ENCODE measurements at regions not wholly inside any gene's neighbourhood (a gene's known extent, or its start where the extent isn't known, plus 50 kb on each side); places are given as distances from the start of the nearest gene placed in this dataset.

GRCh38 chr14:49999826-50000379 is 107.0 kb downstream of the ARF6 start:
- no peak for DNase-seq

GRCh38 chr14:50000380-50001150 is 107.7 kb downstream of the ARF6 start:
- DNase-seq: peak; percentile 69

GRCh38 chr14:50001151-50001998 is 108.5 kb downstream of the ARF6 start:
- peak; percentile 81 for DNase-seq

GRCh38 chr14:50001999-50002925 is 109.4 kb downstream of the ARF6 start:
- DNase-seq: peak; percentile 52

GRCh38 chr14:50002926-50003212 is 110.0 kb downstream of the ARF6 start:
- DNase-seq: no peak

- peak; percentile 96 for DNase-seq
These were observed 110.5 kb downstream of the ARF6 start for GRCh38 chr14:50003213-50004021.

GRCh38 chr14:50006141-50006540 is 110.2 kb downstream of the VCPKMT start:
- no peak for DNase-seq

GRCh38 chr14:50007123-50007903 is 109.1 kb downstream of the VCPKMT start:
- no peak for DNase-seq

GRCh38 chr14:50008562-50008961 is 107.8 kb downstream of the VCPKMT start:
- no peak for DNase-seq

- DNase-seq: no peak
These were observed 107.4 kb downstream of the VCPKMT start for GRCh38 chr14:50008974-50009373.

GRCh38 chr14:50010752-50011151 is 105.6 kb downstream of the VCPKMT start:
- DNase-seq: no peak

- DNase-seq: no peak
These were observed 105.1 kb downstream of the VCPKMT start for GRCh38 chr14:50011242-50011641.

- DNase-seq: no peak
These were observed 103.7 kb downstream of the VCPKMT start for GRCh38 chr14:50012644-50013043.

- no peak for DNase-seq
These were observed 103.0 kb downstream of the VCPKMT start for GRCh38 chr14:50013198-50013918.

- DNase-seq: no peak
These were observed 102.4 kb downstream of the VCPKMT start for GRCh38 chr14:50013934-50014333.

- no peak for DNase-seq
These were observed 101.5 kb downstream of the VCPKMT start for GRCh38 chr14:50014809-50015430.

- no peak for DNase-seq
These were observed 100.7 kb downstream of the VCPKMT start for GRCh38 chr14:50015716-50016115.

GRCh38 chr14:50018201-50018932 is 98.0 kb downstream of the VCPKMT start:
- DNase-seq: no peak

GRCh38 chr14:50018933-50019210 is 97.5 kb downstream of the VCPKMT start:
- no peak for DNase-seq

- no peak for DNase-seq
These were observed 96.2 kb downstream of the VCPKMT start for GRCh38 chr14:50020184-50020583.
